ENCODE measurements at regions not wholly inside any gene's neighbourhood (a gene's known extent, or its start where the extent isn't known, plus 50 kb on each side); places are given as distances from the start of the nearest gene placed in this dataset.

GRCh38 chr1:230587061-230587460, 55.2 kb upstream of the COG2 start:
- no peaks in the 10 kb centered on the region for H3K79me2 ChIP-seq (ENCODE audit: insufficient read depth)
- ChIA-PET POLR2A (no interaction called here), CTCF (no interaction called here)

GRCh38 chr1:230584660-230585059, 57.6 kb upstream of the COG2 start:
- Histone ChIP-seq H3F3A (replicated peaks; ENCODE audit: insufficient read depth) (no peaks in the 10 kb centered on the region), H3K9me2 (no peaks in the 10 kb centered on the region), H2AFZ (ENCODE audit: low read depth) (no peak overlapping the region), H4K20me1 (ENCODE audit: insufficient read depth) (no peaks in the 10 kb centered on the region), H3K4me1 (ENCODE audit: control insufficient read depth in 1 of 2, insufficient read depth in 2 of 2, low read depth in 1 of 2, low read length in 1 of 2) (no peaks in the 10 kb centered on the region; a peak in 1 of 4 replicates), H3K27me3 (ENCODE audit: insufficient read depth) (no peaks in the 10 kb centered on the region), H3K4me3 (ENCODE audit: low read depth in 2 of 2, low read length in 1 of 2) (no peak overlapping the region), H3K4me2 (no peak overlapping the region), H3K9me3 (no peaks in the 10 kb centered on the region), H3K36me3 (replicated peaks in 1 of 2; ENCODE audit: control insufficient read depth in 1 of 2, insufficient read depth in 2 of 2, low read length in 1 of 2) (no peaks in the 10 kb centered on the region), H3K79me2 (ENCODE audit: insufficient read depth) (no peaks in the 10 kb centered on the region), H3K27ac (ENCODE audit: low read depth in 2 of 2, low read length in 1 of 2) (no peak overlapping the region), H3K9ac (no peak overlapping the region)
- no peak for TF ChIP-seq MXI1 (IDR thresholded peaks at IDR 0.05; ENCODE audit: low read depth, low read length)
- TF ChIP-seq, protein P1, sequence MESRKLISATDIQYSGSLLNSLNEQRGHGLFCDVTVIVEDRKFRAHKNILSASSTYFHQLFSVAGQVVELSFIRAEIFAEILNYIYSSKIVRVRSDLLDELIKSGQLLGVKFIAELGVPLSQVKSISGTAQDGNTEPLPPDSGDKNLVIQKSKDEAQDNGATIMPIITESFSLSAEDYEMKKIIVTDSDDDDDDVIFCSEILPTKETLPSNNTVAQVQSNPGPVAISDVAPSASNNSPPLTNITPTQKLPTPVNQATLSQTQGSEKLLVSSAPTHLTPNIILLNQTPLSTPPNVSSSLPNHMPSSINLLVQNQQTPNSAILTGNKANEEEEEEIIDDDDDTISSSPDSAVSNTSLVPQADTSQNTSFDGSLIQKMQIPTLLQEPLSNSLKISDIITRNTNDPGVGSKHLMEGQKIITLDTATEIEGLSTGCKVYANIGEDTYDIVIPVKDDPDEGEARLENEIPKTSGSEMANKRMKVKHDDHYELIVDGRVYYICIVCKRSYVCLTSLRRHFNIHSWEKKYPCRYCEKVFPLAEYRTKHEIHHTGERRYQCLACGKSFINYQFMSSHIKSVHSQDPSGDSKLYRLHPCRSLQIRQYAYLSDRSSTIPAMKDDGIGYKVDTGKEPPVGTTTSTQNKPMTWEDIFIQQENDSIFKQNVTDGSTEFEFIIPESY (IDR thresholded peaks at IDR 0.05; ENCODE audit: borderline replicate concordance, low read depth): no peak
- TF ChIP-seq FOSL2 (IDR thresholded peaks at IDR 0.05; ENCODE audit: borderline replicate concordance, low read depth): no peak
- TF ChIP-seq USF1 (IDR thresholded peaks at IDR 0.05; ENCODE audit: borderline replicate concordance, low read depth): no peak
- TF ChIP-seq NFIC (IDR thresholded peaks at IDR 0.05; ENCODE audit: borderline replicate concordance): no peak
- no peak for TF ChIP-seq RAD21 (IDR thresholded peaks at IDR 0.05; ENCODE audit: low read length)
- TF ChIP-seq, protein P2, sequence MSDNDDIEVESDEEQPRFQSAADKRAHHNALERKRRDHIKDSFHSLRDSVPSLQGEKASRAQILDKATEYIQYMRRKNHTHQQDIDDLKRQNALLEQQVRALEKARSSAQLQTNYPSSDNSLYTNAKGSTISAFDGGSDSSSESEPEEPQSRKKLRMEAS (IDR thresholded peaks at IDR 0.05; ENCODE audit: low read depth): no peak
- TF ChIP-seq SMC3 (IDR thresholded peaks at IDR 0.05; ENCODE audit: low read depth, low read length): no peak
- TF ChIP-seq MEF2A (IDR thresholded peaks at IDR 0.05; ENCODE audit: borderline replicate concordance, low read depth): no peak
- no peak for TF ChIP-seq RCOR1 (IDR thresholded peaks at IDR 0.05; ENCODE audit: low read length)
- ChIA-PET CTCF (interaction anchor here (1.7 kb wide), 1 partner anchor 10 kb away, joined by 5 read pairs; no protein-coding TSS in a partner anchor), POLR2A (no interaction called here)
- no peak for DNase-seq

More at GRCh38 chr1:230587061-230587460, 55.2 kb upstream of the COG2 start:
- no peak for TF ChIP-seq FOSL2 (IDR thresholded peaks at IDR 0.05; ENCODE audit: borderline replicate concordance, low read depth)
- TF ChIP-seq RAD21 (IDR thresholded peaks at IDR 0.05; ENCODE audit: low read length): no peak
- TF ChIP-seq USF1 (IDR thresholded peaks at IDR 0.05; ENCODE audit: borderline replicate concordance, low read depth): no peak
- TF ChIP-seq GATA2 (CRISPR knock-in tag; IDR thresholded peaks at IDR 0.05): no peak
- no peak for TF ChIP-seq FOXJ3 (CRISPR knock-in tag; IDR thresholded peaks at IDR 0.05)
- no peak for TF ChIP-seq SIN3A (IDR thresholded peaks at IDR 0.05; ENCODE audit: borderline replicate concordance, low read depth, low read length)
- TF ChIP-seq JUND (IDR thresholded peaks at IDR 0.05): no peak
- TF ChIP-seq, protein P2 (IDR thresholded peaks at IDR 0.05; ENCODE audit: low read depth): no peak
- TF ChIP-seq, protein P1 (IDR thresholded peaks at IDR 0.05; ENCODE audit: borderline replicate concordance, low read depth): no peak
- no peak for TF ChIP-seq RFX5 (IDR thresholded peaks at IDR 0.05; ENCODE audit: low read length)
- no peak for TF ChIP-seq CHD2 (IDR thresholded peaks at IDR 0.05; ENCODE audit: low read length, partially characterized antibody)
- TF ChIP-seq FOXM1 (IDR thresholded peaks at IDR 0.05; ENCODE audit: low read depth): no peak
- Histone ChIP-seq H3K4me2 (no peak overlapping the region), H3K9me2 (no peaks in the 10 kb centered on the region), H3K27ac (ENCODE audit: low read depth in 2 of 2, low read length in 1 of 2) (no peak overlapping the region), H3F3A (replicated peaks; ENCODE audit: insufficient read depth) (no peaks in the 10 kb centered on the region), H3K36me3 (replicated peaks in 1 of 2; ENCODE audit: control insufficient read depth in 1 of 2, insufficient read depth in 2 of 2, low read length in 1 of 2) (no peaks in the 10 kb centered on the region), H4K20me1 (ENCODE audit: insufficient read depth) (no peaks in the 10 kb centered on the region), H3K4me1 (ENCODE audit: control insufficient read depth in 1 of 2, insufficient read depth in 2 of 2, low read depth in 1 of 2, low read length in 1 of 2) (peaks cover 0 to 3% of the 10 kb centered on the region in 2 experiments; a peak in 2 of 4 replicates), H2AFZ (ENCODE audit: low read depth) (no peak overlapping the region), H3K27me3 (ENCODE audit: insufficient read depth) (no peaks in the 10 kb centered on the region), H3K9me3 (no peaks in the 10 kb centered on the region), H3K9ac (no peak overlapping the region), H3K4me3 (ENCODE audit: low read depth in 2 of 2, low read length in 1 of 2) (no peak overlapping the region)
- WGBS (ENCODE audit: low lambda C conversion rate): 12% methylated on average over 3 of the region's 3 CpGs
- no peak for DNase-seq
